ENCODE measurements at regions not wholly inside any gene's neighbourhood (a gene's known extent, or its start where the extent isn't known, plus 50 kb on each side); places are given as distances from the start of the nearest gene placed in this dataset.

DNA sequence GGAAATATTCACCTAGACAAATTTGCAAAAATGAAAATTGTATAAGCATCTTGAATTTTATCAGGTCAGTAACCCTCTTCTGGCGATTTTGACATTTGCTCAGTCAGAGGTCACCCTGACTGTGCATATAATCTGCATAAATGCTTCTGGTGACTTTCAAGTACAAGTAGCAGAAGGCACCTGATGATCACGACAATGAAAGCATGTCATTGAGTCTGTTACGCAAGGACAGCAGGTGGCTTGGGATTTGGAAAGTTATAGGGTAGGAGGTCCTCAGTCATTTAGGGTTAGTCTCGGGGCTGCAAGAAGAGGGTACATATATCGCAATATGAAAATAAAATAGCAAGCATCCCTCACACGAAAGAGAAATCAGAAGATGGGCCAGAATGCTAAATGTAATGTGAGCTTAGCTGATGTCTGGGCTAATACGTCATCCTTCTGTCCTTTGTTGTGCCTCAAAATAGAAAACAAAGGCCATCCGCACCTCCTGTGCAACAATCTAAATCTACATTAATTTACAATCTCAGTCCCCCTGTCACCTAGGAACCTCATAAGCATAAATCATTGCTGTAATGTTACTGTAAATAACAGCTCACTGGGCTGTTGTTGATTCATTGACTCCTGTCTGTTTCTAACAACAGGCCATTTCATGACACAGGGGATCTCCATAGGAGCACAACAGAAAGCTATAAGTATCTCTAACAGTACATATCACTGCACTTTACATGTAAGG lies 155.2 kb upstream of the RSPO3 start:
- TF ChIP-seq, protein P1, sequence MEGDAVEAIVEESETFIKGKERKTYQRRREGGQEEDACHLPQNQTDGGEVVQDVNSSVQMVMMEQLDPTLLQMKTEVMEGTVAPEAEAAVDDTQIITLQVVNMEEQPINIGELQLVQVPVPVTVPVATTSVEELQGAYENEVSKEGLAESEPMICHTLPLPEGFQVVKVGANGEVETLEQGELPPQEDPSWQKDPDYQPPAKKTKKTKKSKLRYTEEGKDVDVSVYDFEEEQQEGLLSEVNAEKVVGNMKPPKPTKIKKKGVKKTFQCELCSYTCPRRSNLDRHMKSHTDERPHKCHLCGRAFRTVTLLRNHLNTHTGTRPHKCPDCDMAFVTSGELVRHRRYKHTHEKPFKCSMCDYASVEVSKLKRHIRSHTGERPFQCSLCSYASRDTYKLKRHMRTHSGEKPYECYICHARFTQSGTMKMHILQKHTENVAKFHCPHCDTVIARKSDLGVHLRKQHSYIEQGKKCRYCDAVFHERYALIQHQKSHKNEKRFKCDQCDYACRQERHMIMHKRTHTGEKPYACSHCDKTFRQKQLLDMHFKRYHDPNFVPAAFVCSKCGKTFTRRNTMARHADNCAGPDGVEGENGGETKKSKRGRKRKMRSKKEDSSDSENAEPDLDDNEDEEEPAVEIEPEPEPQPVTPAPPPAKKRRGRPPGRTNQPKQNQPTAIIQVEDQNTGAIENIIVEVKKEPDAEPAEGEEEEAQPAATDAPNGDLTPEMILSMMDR (IDR thresholded peaks at IDR 0.05), result no peak
- TF ChIP-seq POLR2A (IDR thresholded peaks at IDR 0.05), result no peak
